HG02798 (cell line): ENCODE measurements at regions not wholly inside any gene's neighbourhood (a gene's known extent, or its start where the extent isn't known, plus 50 kb on each side); places are given as distances from the start of the nearest gene placed in this dataset.

ENCODE experiments used
- ATAC-seq: cut with Tn5 transposase; IDR thresholded peaks from one replicate; pipeline ENCODE4 v1.9.1; 2021; ENCODE audit warnings: mild to moderate bottlenecking; ENCODE audit not compliant: unreplicated experiment, poor library complexity

DNA sequence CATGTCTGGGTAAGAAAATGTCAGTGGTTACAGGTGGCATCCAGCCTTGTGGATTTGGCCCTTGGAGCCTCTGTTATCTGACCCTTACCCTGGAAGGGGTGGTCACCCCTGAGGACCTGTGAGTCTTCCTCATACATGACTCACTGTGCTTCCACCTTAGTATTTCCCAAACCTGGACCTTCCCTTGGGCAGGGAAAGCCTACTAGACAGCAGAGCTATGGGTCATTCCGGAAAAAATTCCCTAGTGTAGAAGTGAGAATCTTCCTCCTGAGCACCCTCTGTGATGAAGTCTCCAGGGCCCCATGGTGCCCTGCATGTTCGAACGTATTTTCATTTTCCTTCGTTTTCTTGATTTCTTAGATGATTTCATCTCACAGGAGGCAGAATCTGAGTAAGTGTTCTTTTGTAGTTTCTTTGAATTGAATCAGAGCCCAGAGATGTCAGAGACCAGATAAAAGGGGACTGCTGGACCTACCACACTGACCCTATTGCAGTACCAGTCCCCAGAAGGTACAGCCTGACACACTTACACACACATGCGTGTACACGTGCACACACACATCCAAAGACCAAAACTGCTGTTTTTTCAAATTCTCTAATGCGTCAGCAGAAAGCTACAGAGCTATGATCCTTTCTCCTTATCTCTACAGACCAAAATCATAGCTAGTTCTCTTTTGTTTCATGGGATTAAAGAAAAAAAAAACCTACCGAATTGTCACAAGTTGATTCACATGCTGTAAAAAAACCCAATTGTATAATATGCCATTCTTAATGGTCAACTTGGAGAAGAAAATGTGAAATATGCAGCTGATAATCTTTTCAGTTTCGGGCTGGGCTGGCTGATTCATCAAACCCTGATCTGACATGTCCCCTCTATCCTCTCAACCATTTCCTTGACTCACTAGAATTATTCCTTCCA is 50.5 kb upstream of the ARHGEF3 start:
- no peak for ATAC-seq
